Glutamatergic neuron (in vitro differentiated cells): ENCODE measurements at regions not wholly inside any gene's neighbourhood (a gene's known extent, or its start where the extent isn't known, plus 50 kb on each side); places are given as distances from the start of the nearest gene placed in this dataset.

Experiments
- DNase-seq: peaks from one replicate; pipeline ENCODE4 v3.0.0; 2022
- H3K27ac Mint-ChIP-seq: one replicate; pipeline ENCODE4 v1.8.0; 2020; ENCODE audit warnings: mild to moderate bottlenecking, mixed read lengths, inconsistent platforms; ENCODE audit not compliant: unreplicated experiment
- H3K27me3 Mint-ChIP-seq: one replicate; pipeline ENCODE4 v1.8.0; 2020; ENCODE audit warnings: mild to moderate bottlenecking, moderate library complexity, mixed read lengths, inconsistent platforms; ENCODE audit not compliant: unreplicated experiment
- H3K36me3 Mint-ChIP-seq: one replicate; pipeline ENCODE4 v1.8.0; 2020; ENCODE audit warnings: mild to moderate bottlenecking, mixed read lengths, inconsistent platforms; ENCODE audit not compliant: unreplicated experiment
- H3K4me1 Mint-ChIP-seq: one replicate; pipeline ENCODE4 v1.8.0; 2020; ENCODE audit warnings: mild to moderate bottlenecking, low read depth, mixed read lengths, inconsistent platforms; ENCODE audit not compliant: unreplicated experiment
- H3K4me3 Mint-ChIP-seq: one replicate; pipeline ENCODE4 v1.8.0; 2020; ENCODE audit warnings: mild to moderate bottlenecking, mixed read lengths, inconsistent platforms; ENCODE audit not compliant: unreplicated experiment
- H3K9me3 Mint-ChIP-seq: one replicate; pipeline ENCODE4 v1.8.0; 2020; ENCODE audit warnings: mild to moderate bottlenecking, moderate library complexity, mixed read lengths, inconsistent platforms; ENCODE audit not compliant: unreplicated experiment
- TF ChIP-seq, protein P1 (sequence below): fragments of 200-600 bp; sonication (generic); IDR thresholded peaks from one replicate; pipeline ENCODE4 v1.5.0; 2021; ENCODE audit not compliant: partially characterized antibody, unreplicated experiment

DNA sequence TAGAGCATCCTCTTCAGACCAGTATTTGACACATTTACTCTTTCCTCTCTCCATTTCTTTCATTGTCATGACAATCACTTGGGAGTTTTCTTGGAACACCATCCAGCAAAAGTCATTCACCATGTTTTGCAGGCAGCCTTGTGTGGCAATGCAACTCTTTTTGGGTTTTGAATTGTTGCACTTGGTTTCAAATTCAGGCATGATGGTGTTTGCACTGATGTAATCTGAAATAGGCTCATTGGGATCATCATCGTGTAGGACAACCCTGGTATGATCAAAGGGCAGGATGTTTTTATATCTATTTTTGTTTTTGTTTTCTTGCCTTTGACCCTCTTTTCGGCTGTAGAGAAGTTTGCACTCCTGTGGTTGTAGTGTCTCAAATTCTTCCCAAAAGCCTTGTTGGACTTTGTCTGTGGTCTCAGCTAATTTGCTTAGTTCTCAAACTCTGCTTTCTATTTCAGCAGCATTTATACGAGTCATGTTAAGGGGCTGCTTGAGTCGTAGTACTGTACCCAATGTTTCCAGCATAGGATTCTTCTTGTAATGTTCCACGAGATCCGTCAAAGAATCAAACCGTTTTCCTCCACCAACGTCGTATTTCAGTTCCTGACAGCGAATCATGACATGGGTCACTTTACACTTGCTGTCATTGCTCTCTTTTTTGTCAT lies 160.8 kb upstream of the TNFAIP3 start:
- H3K36me3 Mint-ChIP-seq = no peaks in the 10 kb centered on the region

DNA sequence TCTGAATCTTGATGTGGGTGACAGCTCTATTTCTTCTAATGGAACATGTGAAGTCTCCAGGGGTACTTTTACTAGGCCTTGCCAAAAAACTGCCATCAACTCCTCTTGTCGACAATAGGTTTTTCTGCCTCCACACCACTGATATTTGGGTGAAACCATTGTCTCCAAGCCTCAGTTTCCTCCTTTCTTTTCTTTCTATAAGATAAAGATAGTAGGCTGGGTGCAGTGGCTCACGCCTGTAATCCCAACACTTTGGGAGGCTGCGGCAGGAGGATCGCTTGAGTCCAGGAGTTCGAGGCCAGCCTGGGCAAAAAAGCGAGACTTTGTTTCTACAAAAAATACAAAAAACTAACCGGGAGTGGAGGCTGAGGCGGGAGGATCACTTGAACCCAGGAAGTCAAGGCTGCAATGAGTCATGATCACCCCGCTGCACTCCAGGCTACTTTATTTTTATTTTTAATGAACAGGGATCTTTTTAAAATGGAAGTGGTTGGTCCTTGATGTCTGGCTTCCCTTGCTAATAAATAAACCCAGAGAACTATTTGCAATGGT lies 159.9 kb upstream of the TNFAIP3 start:
- Mint-ChIP-seq H3K36me3 (no peaks in the 10 kb centered on the region), H3K4me1 (no peaks in the 10 kb centered on the region), H3K27ac (no peak overlapping the region), H3K9me3 (no peaks in the 10 kb centered on the region), H3K4me3 (no peak overlapping the region), H3K27me3 (peaks cover 5% of the 10 kb centered on the region)
- no peak for DNase-seq
- TF ChIP-seq, protein P1, sequence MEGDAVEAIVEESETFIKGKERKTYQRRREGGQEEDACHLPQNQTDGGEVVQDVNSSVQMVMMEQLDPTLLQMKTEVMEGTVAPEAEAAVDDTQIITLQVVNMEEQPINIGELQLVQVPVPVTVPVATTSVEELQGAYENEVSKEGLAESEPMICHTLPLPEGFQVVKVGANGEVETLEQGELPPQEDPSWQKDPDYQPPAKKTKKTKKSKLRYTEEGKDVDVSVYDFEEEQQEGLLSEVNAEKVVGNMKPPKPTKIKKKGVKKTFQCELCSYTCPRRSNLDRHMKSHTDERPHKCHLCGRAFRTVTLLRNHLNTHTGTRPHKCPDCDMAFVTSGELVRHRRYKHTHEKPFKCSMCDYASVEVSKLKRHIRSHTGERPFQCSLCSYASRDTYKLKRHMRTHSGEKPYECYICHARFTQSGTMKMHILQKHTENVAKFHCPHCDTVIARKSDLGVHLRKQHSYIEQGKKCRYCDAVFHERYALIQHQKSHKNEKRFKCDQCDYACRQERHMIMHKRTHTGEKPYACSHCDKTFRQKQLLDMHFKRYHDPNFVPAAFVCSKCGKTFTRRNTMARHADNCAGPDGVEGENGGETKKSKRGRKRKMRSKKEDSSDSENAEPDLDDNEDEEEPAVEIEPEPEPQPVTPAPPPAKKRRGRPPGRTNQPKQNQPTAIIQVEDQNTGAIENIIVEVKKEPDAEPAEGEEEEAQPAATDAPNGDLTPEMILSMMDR = no peak

More for the DNA sequence above, 160.8 kb upstream of the TNFAIP3 start:
- Mint-ChIP-seq H3K4me3 (no peak overlapping the region), H3K9me3 (no peaks in the 10 kb centered on the region), H3K4me1 (no peaks in the 10 kb centered on the region), H3K27ac (no peak overlapping the region), H3K27me3 (peaks cover 5% of the 10 kb centered on the region)
- DNase-seq = no peak
- TF ChIP-seq, protein P1 = no peak

DNA sequence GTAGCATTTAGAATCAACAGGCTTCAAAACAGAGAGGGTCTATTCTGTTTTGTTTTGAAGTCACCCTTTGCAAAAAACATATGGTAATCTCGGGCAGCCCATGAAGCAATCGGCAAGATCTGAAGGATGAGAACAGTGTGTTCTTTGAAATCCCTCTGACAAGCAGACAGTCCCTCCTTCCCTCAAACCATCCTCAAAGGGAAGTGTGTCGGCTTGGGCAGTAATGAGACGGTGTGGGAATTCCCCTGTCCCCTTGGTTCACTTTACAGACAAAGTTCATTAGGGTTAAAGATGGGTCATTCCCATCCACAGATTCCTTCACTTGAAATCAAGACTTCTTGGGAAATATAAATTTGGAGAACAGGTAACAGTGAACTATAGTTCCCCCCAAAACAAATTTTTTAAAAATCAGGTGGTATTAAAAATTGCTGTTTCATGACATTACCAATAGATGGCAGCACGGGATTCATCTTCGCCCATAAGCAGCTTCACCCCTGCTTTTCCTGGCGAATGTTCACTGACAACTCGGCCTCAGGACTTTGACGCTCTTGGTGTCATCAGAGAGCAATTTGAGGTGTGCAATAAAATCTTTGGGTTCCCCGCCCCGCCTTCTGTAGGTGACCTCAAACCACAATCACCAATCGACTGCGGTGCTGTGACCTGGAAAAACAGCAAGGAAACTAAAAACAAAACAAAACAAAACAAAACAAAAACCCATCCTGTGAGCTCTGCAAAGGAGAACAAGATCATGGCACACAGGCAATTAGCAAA lies 159.3 kb upstream of the TNFAIP3 start:
- Mint-ChIP-seq H3K4me1 (no peaks in the 10 kb centered on the region), H3K36me3 (no peaks in the 10 kb centered on the region), H3K27me3 (peaks cover 5% of the 10 kb centered on the region), H3K4me3 (no peak overlapping the region), H3K27ac (no peak overlapping the region), H3K9me3 (no peaks in the 10 kb centered on the region)
- peak; percentile 20 for DNase-seq
- TF ChIP-seq, protein P1 = peak; percentile 72

DNA sequence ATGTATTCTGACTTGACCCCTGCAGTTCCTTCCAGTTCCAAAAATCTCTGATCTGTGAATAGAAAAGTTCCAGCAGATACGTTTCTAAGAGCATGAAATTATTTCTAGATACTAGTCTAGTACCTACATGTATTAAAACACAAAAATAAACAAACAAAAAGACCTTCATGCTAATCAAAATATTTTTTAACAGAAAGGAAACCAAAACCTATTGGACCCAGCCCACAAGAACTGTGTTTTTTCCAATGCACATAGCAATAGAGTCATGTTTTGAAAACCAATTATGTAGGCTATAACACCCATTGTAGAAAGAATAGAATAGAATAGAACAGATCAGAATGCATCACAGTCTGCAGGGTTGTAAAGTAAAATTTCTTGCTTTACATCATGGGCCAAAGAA lies 158.6 kb upstream of the TNFAIP3 start:
- Mint-ChIP-seq H3K27me3 (peaks cover 5% of the 10 kb centered on the region), H3K36me3 (no peaks in the 10 kb centered on the region), H3K27ac (no peak overlapping the region), H3K4me1 (no peaks in the 10 kb centered on the region), H3K4me3 (no peak overlapping the region), H3K9me3 (no peaks in the 10 kb centered on the region)
- no peak for DNase-seq
- TF ChIP-seq, protein P1 = no peak
